ENCODE measurements at regions not wholly inside any gene's neighbourhood (a gene's known extent, or its start where the extent isn't known, plus 50 kb on each side); places are given as distances from the start of the nearest gene placed in this dataset.

DNA sequence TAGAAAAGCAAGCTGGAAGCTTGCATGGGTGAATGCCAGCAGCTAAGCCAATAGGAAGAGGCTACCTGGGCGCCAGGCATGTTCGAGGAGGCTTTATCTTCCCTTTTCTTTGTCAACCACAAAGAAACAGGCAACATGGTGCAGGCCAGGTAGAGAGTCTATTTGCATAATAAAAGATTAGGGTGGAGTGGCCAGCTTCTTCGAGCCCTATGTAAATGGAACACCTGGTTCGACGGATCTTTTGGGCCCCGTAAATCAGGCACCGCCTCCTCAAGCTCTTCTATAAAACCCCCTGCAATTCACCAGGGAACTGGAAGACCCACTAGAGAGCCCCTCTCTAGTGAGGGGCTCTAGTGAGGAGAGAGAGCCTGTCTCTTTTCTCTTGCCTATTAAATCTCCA lies 1106.2 kb upstream of the CELF2 start:
- TF ChIP-seq GLIS3 (CRISPR knock-in tag; IDR thresholded peaks at IDR 0.05) (no peak), CREB5 (CRISPR knock-in tag; IDR thresholded peaks at IDR 0.05; ENCODE audit: low read depth) (no peak), BACH2 (CRISPR knock-in tag; IDR thresholded peaks at IDR 0.05; ENCODE audit: borderline replicate concordance) (no peak), ESRRG (CRISPR knock-in tag; IDR thresholded peaks at IDR 0.05) (no peak), OSR1 (CRISPR knock-in tag; IDR thresholded peaks at IDR 0.05) (no peak), TSHZ2 (CRISPR knock-in tag; IDR thresholded peaks at IDR 0.05) (no peak), PATZ1 (CRISPR knock-in tag; IDR thresholded peaks at IDR 0.05; ENCODE audit: borderline replicate concordance) (no peak), ISL1 (CRISPR knock-in tag; IDR thresholded peaks at IDR 0.05) (no peak), ZC3H10 (CRISPR knock-in tag; IDR thresholded peaks at IDR 0.05) (no peak), ARNTL (CRISPR knock-in tag; IDR thresholded peaks at IDR 0.05; ENCODE audit: borderline replicate concordance, low read depth) (no peak), PPARA (CRISPR knock-in tag; IDR thresholded peaks at IDR 0.05; ENCODE audit: borderline replicate concordance) (no peak), ZFP3 (CRISPR knock-in tag; IDR thresholded peaks at IDR 0.05) (no peak), RARB (CRISPR knock-in tag; IDR thresholded peaks at IDR 0.05) (no peak), ZNF70 (CRISPR knock-in tag; IDR thresholded peaks at IDR 0.05) (no peak), ZNF565 (CRISPR knock-in tag; conservative IDR thresholded peaks at IDR 0.05; ENCODE audit: low read depth) (no peak)
- no peak for ATAC-seq

DNA sequence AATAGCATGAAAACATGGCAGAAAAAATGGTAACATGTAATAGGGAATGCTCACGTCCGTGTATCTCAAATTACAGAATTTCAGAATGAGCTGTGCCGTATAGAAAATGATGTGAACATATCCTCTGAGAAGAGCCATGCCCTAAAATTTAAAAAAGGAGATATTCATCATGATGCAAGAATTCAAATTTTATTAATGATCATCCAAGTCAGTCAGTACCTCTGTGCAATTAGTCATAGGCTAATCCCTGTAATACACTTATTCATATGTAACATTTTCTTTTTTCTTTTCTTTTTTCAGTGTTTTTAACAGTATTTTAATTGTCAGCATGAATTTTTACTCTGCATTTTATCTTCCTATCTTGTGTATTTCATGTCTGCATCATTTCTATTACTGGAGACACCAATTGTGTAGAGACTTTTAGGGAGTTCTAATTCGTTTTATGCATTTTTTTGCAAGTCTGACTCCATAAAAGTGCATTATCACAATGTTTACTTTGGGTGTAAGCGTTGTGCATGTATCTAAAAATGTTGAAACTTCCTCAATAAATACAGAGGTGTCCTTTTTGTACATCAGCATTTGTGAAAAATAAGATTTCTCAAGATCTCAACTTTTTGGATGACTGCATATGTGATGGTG lies 1103.7 kb upstream of the CELF2 start:
- no peak for TF ChIP-seq OSR1 (CRISPR knock-in tag; IDR thresholded peaks at IDR 0.05)
- TF ChIP-seq CSDC2 (CRISPR knock-in tag; IDR thresholded peaks at IDR 0.05): no peak
- TF ChIP-seq PATZ1 (CRISPR knock-in tag; IDR thresholded peaks at IDR 0.05; ENCODE audit: borderline replicate concordance): no peak
- TF ChIP-seq ZFP30 (CRISPR knock-in tag; IDR thresholded peaks at IDR 0.05): no peak
- TF ChIP-seq SNAI2 (CRISPR knock-in tag; IDR thresholded peaks at IDR 0.05): no peak
- no peak for ATAC-seq

DNA sequence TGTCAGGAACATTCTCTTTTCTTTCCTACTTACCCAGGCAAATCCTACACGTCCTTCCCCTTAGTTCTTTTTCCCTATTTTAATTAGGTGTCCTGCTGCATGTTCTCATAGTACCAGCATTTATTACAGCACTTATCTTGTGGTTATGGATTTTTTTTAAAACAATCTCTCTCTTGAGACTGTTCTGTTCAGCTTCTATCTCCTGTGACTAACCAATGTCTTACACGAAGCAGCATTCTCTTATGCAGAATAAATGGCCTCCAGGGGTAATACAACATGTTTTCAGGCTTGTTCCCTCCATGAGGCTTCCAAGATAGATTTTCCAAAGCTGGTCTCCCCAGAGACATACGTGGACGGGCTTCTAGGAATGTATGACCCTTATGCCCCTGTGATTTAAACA lies 1096.1 kb upstream of the CELF2 start:
- no peak for ATAC-seq

More for the DNA sequence above, 1096.1 kb upstream of the CELF2 start:
- no peak for TF ChIP-seq POU6F1 (CRISPR knock-in tag; IDR thresholded peaks at IDR 0.05; ENCODE audit: borderline replicate concordance, low read depth)
- no peak for TF ChIP-seq BACH2 (CRISPR knock-in tag; IDR thresholded peaks at IDR 0.05; ENCODE audit: borderline replicate concordance)
- TF ChIP-seq ESRRG (CRISPR knock-in tag; IDR thresholded peaks at IDR 0.05): no peak
- TF ChIP-seq PATZ1 (CRISPR knock-in tag; IDR thresholded peaks at IDR 0.05; ENCODE audit: borderline replicate concordance): no peak
- no peak for TF ChIP-seq ZC3H10 (CRISPR knock-in tag; IDR thresholded peaks at IDR 0.05)
- no peak for TF ChIP-seq OSR1 (CRISPR knock-in tag; IDR thresholded peaks at IDR 0.05)
- TF ChIP-seq PPARA (CRISPR knock-in tag; IDR thresholded peaks at IDR 0.05; ENCODE audit: borderline replicate concordance): no peak
- no peak for TF ChIP-seq ZFP3 (CRISPR knock-in tag; IDR thresholded peaks at IDR 0.05)
- TF ChIP-seq ARNTL (CRISPR knock-in tag; IDR thresholded peaks at IDR 0.05; ENCODE audit: borderline replicate concordance, low read depth): no peak
- TF ChIP-seq ISL1 (CRISPR knock-in tag; IDR thresholded peaks at IDR 0.05): no peak
- no peak for TF ChIP-seq TOX (CRISPR knock-in tag; IDR thresholded peaks at IDR 0.05; ENCODE audit: borderline replicate concordance)
- TF ChIP-seq TSHZ2 (CRISPR knock-in tag; IDR thresholded peaks at IDR 0.05): no peak
- TF ChIP-seq TCF4 (CRISPR knock-in tag; IDR thresholded peaks at IDR 0.05; ENCODE audit: borderline replicate concordance): no peak
